Colonic mucosa (tissue), 4 donors: ENCODE measurements at regions not wholly inside any gene's neighbourhood (a gene's known extent, or its start where the extent isn't known, plus 50 kb on each side); places are given as distances from the start of the nearest gene placed in this dataset.

Source experiments
- DNase-seq: peaks from one replicate; pipeline ENCODE4 v3.0.0-alpha.2; 2020
- H3K27ac ChIP-seq: fragments of 200-600 bp; one replicate; pipeline ENCODE4 v1.8.0; 2021
- H3K27me3 ChIP-seq: fragments of 200-600 bp; one replicate; pipeline ENCODE4 v1.8.0; 2021
- H3K36me3 ChIP-seq: fragments of 200-600 bp; one replicate; pipeline ENCODE4 v1.8.0; 2021
- H3K4me1 ChIP-seq: fragments of 200-600 bp; one replicate; pipeline ENCODE4 v1.8.0; 2021; ENCODE audit warnings: mild to moderate bottlenecking
- H3K4me3 ChIP-seq: fragments of 200-600 bp; one replicate; pipeline ENCODE4 v1.8.0; 2021
- H3K9ac ChIP-seq, 2 donors: one replicate each; pipeline ENCODE4 v1.7.0; 2013; ENCODE audit warnings: control low read depth in 2 of 2, low read depth in 2 of 2, low read length in 2 of 2
- H3K9me3 ChIP-seq: fragments of 200-600 bp; one replicate; pipeline ENCODE4 v1.8.0; 2021
- CTCF ChIP-seq: fragments of 200-600 bp; IDR thresholded peaks from one replicate; pipeline ENCODE4 v1.8.0; 2022; ENCODE audit warnings: antibody characterized with exemption, mild to moderate bottlenecking
- intact Hi-C: fragments of 100-400 bp; cut with DNase I; formaldehyde crosslinking; loops from one replicate; pipeline ENCODE4 v1.14.1; 2022
- donor health status: healthy.
- donor health status: DM: no; HTN: no; CAD: no.
- donor health status: DM: no; HTN: no; CAD: no.

DNA sequence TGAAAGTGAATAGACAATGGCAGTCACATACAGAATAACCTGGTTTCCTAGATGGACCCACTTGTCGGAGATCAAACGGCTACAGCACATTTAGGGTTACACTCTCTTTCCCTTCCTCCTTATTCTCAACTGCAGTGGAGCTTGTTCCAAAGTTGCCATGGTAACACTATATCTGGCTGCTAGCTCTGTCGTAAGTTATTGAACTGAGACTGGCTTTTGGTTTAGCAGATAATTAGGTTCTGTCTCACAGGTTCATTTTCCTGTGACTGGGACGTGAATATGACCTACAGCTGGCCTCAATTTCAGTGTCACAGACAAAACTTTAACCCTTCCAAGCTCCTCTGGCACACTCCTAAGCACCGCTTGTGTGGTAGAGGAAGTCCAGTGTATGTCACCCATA is 875.8 kb downstream of the USP25 start:
- no peak for TF ChIP-seq CTCF
- Histone ChIP-seq H3K27ac (no peak overlapping the region), H3K9ac (no peak overlapping the region), H3K4me1 (no peaks in the 10 kb centered on the region), H3K36me3 (no peaks in the 10 kb centered on the region), H3K27me3 (no peaks in the 10 kb centered on the region), H3K4me3 (no peak overlapping the region), H3K9me3 (no peaks in the 10 kb centered on the region)
- intact Hi-C loops, result no loop called here
- no peak for DNase-seq

- intact Hi-C loops, result no loop called here
- Histone ChIP-seq H3K9ac (no peak overlapping the region), H3K9me3 (no peaks in the 10 kb centered on the region), H3K27ac (no peak overlapping the region), H3K4me1 (no peaks in the 10 kb centered on the region), H3K36me3 (no peaks in the 10 kb centered on the region), H3K27me3 (no peaks in the 10 kb centered on the region), H3K4me3 (no peak overlapping the region)
- TF ChIP-seq CTCF, result no peak
- DNase-seq, result no peak
Measured at GRCh38 chr21:16606271-16606670, 876.5 kb downstream of the USP25 start.

DNA sequence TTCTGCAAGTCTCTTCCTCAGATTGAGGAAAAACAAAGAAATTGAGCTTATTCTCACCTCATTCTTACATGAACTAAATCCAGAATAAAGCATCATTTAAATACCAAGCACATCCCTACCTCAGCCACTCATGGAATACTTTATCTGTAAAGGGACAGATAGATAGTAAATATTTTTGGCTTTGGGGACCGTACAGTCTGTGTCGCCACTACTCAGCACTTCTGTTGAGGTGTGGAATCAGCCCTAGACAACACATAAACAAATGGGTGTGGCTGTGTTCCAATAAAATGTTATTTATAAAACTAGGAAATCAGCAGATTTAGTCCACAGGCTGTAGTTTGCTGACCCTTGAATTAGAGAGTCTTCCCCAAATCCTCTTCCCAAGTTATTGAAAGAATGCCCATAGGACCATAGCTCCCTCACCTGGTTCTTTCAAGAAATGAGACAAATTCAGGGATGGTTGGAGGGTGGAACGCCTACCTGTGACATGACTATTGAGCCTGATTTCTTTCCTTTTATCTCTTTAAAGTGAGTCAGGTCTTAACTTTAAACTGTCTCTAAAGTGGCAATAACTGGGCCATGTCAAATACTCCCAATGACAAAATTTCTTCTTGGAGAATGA is 878.5 kb downstream of the USP25 start:
- no peak for TF ChIP-seq CTCF
- intact Hi-C loops, result no loop called here
- no peak for DNase-seq

DNA sequence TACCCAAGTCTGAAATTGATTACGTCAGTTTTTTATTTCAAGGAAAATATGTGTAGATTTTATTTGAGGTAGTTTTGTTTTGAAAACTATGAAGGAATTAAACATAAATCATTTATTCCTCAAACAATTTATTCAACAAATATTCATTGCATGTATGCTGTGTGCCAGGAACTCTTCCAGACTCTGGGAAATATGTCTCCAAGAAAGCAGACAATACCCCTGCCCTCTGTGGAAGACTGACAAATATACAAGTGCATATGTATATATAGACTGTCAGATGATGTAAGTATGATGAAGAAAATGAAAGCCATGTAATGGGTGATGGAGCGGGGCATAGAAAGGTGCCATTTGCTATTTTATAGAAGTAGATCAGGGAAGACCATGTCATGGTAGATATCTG is 889.5 kb downstream of the USP25 start:
- intact Hi-C loops, result no loop called here
- Histone ChIP-seq H3K9me3 (no peaks in the 10 kb centered on the region), H3K4me1 (no peaks in the 10 kb centered on the region), H3K36me3 (no peaks in the 10 kb centered on the region), H3K9ac (no peak overlapping the region), H3K4me3 (no peak overlapping the region), H3K27me3 (no peaks in the 10 kb centered on the region), H3K27ac (no peak overlapping the region)
- no peak for TF ChIP-seq CTCF
- DNase-seq, result no peak

More for the DNA sequence above, 878.5 kb downstream of the USP25 start:
- Histone ChIP-seq H3K9me3 (no peaks in the 10 kb centered on the region), H3K27ac (no peak overlapping the region), H3K4me3 (no peak overlapping the region), H3K27me3 (no peaks in the 10 kb centered on the region), H3K36me3 (no peaks in the 10 kb centered on the region), H3K4me1 (no peaks in the 10 kb centered on the region), H3K9ac (no peak overlapping the region)

GRCh38 chr21:16620786-16621320 is 891.1 kb downstream of the USP25 start:
- intact Hi-C loops, result no loop called here
- H3K9me3 ChIP-seq, result no peaks in the 10 kb centered on the region
- no peaks in the 10 kb centered on the region for H3K36me3 ChIP-seq
- no peak overlapping the region for H3K9ac ChIP-seq
- no peak overlapping the region for H3K4me3 ChIP-seq
- TF ChIP-seq CTCF, result no peak
- H3K27me3 ChIP-seq, result no peaks in the 10 kb centered on the region
- DNase-seq, result no peak
- no peaks in the 10 kb centered on the region for H3K4me1 ChIP-seq
- H3K27ac ChIP-seq, result no peak overlapping the region
